ENCODE measurements at regions not wholly inside any gene's neighbourhood (a gene's known extent, or its start where the extent isn't known, plus 50 kb on each side); places are given as distances from the start of the nearest gene placed in this dataset.

DNA sequence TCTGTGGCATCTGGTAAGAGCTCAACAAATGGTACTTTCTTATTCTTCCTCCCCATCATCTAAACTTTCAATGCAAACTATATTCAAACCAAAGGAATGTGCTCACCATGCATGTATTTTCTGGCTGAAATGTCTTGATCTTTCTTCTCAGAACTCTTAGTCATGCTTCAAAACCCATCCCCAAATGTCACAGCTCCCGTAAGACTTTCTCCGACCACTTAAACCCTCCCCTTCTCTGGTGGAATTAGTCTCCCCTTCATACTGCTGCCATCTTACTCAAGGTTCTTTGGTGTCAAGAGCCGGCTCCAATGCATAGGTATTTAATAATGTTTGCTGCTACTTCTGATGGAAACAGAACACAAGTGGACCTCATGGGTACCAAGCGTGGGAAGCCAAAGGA lies 538.1 kb downstream of the MATN1 start:
- Histone ChIP-seq H3K4me1 (ENCODE audit: control insufficient read depth, extremely low read depth, insufficient read depth, low read length) (no peaks in the 10 kb centered on the region), H3K9me1 (ENCODE audit: control insufficient read depth, extremely low read depth, insufficient read depth, low read length) (no peaks in the 10 kb centered on the region), H3K9ac (ENCODE audit: control insufficient read depth, extremely low read depth, insufficient read depth, low read length) (no peak overlapping the region), H3K79me2 (ENCODE audit: control insufficient read depth, insufficient read depth, low read length) (no peaks in the 10 kb centered on the region), H3K27me3 (ENCODE audit: control insufficient read depth, extremely low read depth, insufficient read depth, low read length) (peaks cover 5% of the 10 kb centered on the region), H4K20me1 (ENCODE audit: control insufficient read depth, extremely low read depth, insufficient read depth, low read length) (no peaks in the 10 kb centered on the region), H2AFZ (ENCODE audit: control insufficient read depth, low read length) (no peak overlapping the region), H3K4me2 (ENCODE audit: control insufficient read depth, extremely low read depth, insufficient read depth, low read depth, low read length) (no peak overlapping the region), H3K36me3 (ENCODE audit: control insufficient read depth in 2 of 2, extremely low read depth in 1 of 2, insufficient read depth in 2 of 2, low read length in 2 of 2) (no peaks in the 10 kb centered on the region), H3K27ac (ENCODE audit: control insufficient read depth, insufficient read depth, low read length) (no peak overlapping the region), H3K9me3 (ENCODE audit: control insufficient read depth, low read depth, low read length) (no peaks in the 10 kb centered on the region), H3K4me3 (ENCODE audit: control insufficient read depth in 2 of 3, extremely low read depth in 1 of 3, insufficient read depth in 2 of 3, low read depth in 1 of 3, low read length in 3 of 3) (no peak overlapping the region)
- FAIRE-seq (no peak), DNase-seq (ENCODE audit: low read depth, low spot score) (no peak)
- no peak for TF ChIP-seq EZH2 (IDR thresholded peaks at IDR 0.05; ENCODE audit: low read length)
- TF ChIP-seq, protein P1, sequence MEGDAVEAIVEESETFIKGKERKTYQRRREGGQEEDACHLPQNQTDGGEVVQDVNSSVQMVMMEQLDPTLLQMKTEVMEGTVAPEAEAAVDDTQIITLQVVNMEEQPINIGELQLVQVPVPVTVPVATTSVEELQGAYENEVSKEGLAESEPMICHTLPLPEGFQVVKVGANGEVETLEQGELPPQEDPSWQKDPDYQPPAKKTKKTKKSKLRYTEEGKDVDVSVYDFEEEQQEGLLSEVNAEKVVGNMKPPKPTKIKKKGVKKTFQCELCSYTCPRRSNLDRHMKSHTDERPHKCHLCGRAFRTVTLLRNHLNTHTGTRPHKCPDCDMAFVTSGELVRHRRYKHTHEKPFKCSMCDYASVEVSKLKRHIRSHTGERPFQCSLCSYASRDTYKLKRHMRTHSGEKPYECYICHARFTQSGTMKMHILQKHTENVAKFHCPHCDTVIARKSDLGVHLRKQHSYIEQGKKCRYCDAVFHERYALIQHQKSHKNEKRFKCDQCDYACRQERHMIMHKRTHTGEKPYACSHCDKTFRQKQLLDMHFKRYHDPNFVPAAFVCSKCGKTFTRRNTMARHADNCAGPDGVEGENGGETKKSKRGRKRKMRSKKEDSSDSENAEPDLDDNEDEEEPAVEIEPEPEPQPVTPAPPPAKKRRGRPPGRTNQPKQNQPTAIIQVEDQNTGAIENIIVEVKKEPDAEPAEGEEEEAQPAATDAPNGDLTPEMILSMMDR (optimal IDR thresholded peaks at IDR 0.05 in 1 of 3, IDR thresholded peaks at IDR 0.05 in 1 of 3, conservative IDR thresholded peaks at IDR 0.05 in 1 of 3; ENCODE audit: extremely low read depth in 1 of 3, insufficient read depth in 2 of 3, low read length in 3 of 3) = no peak
- dilution Hi-C loops (cut with MboI; ENCODE audit: extremely low pct_ligation_motif_present, low sequenced_read_pairs) = no loop called here

DNA sequence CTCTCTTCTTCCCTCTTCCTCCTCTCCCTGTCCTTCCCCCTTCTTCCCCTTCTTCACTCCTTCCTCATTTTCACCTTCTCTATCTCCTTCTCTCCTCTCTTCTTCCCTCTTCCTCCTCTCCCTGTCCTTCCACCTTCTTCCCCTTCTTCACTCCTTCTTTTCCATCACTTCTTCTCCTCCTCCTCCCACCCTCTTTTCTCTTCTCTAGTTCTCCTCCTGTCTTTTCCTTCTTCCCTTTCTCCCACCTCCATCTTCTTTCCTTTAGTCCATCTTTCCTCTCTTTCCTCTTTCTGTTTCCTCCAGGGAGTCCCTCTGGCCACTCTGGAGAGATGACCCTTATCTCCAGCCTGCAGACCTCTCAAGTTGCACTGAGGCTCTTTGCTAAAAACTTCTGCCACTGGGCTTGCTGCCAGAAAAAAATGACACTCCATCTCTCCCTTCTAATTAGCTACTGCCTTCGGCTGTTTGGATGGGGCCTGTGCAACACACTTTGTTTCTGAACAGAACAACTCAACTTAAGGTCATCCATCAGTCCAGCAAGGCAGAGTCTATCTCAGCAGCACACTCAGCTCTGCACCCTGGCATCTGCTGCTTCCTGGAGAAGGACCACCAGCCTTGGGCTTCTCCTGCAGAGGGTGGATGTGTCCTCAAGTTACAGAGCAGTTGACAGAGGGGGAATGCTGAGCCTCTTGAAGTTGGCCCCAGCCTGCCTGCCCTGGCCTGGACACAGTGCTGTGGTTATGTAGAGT lies 538.8 kb downstream of the MATN1 start:
- Histone ChIP-seq H3K4me1 (ENCODE audit: control insufficient read depth, extremely low read depth, insufficient read depth, low read length) (no peaks in the 10 kb centered on the region), H3K9me3 (ENCODE audit: control insufficient read depth, low read depth, low read length) (no peaks in the 10 kb centered on the region), H3K36me3 (ENCODE audit: control insufficient read depth in 2 of 2, extremely low read depth in 1 of 2, insufficient read depth in 2 of 2, low read length in 2 of 2) (no peaks in the 10 kb centered on the region), H3K9me1 (ENCODE audit: control insufficient read depth, extremely low read depth, insufficient read depth, low read length) (no peaks in the 10 kb centered on the region), H3K27ac (ENCODE audit: control insufficient read depth, insufficient read depth, low read length) (no peak overlapping the region), H3K79me2 (ENCODE audit: control insufficient read depth, insufficient read depth, low read length) (no peaks in the 10 kb centered on the region), H3K4me2 (ENCODE audit: control insufficient read depth, extremely low read depth, insufficient read depth, low read depth, low read length) (no peak overlapping the region), H3K4me3 (ENCODE audit: control insufficient read depth in 2 of 3, extremely low read depth in 1 of 3, insufficient read depth in 2 of 3, low read depth in 1 of 3, low read length in 3 of 3) (no peak overlapping the region), H3K27me3 (ENCODE audit: control insufficient read depth, extremely low read depth, insufficient read depth, low read length) (peaks cover 5% of the 10 kb centered on the region), H2AFZ (ENCODE audit: control insufficient read depth, low read length) (no peak overlapping the region), H3K9ac (ENCODE audit: control insufficient read depth, extremely low read depth, insufficient read depth, low read length) (no peak overlapping the region), H4K20me1 (ENCODE audit: control insufficient read depth, extremely low read depth, insufficient read depth, low read length) (no peaks in the 10 kb centered on the region)
- DNase-seq (ENCODE audit: low read depth, low spot score) = no peak
- TF ChIP-seq, protein P1 (optimal IDR thresholded peaks at IDR 0.05 in 1 of 3, IDR thresholded peaks at IDR 0.05 in 1 of 3, conservative IDR thresholded peaks at IDR 0.05 in 1 of 3; ENCODE audit: extremely low read depth in 1 of 3, insufficient read depth in 2 of 3, low read length in 3 of 3) = no peak
- TF ChIP-seq EZH2 (IDR thresholded peaks at IDR 0.05; ENCODE audit: low read length) = no peak
- FAIRE-seq = no peak
- dilution Hi-C loops (cut with MboI; ENCODE audit: extremely low pct_ligation_motif_present, low sequenced_read_pairs) = no loop called here

Data from keratinocyte (primary cell).